OCI-LY7 (cell line): ENCODE measurements at regions not wholly inside any gene's neighbourhood (a gene's known extent, or its start where the extent isn't known, plus 50 kb on each side); places are given as distances from the start of the nearest gene placed in this dataset.

Source experiments
- CTCF ChIP-seq: fragments of 200-600 bp; sonication (generic); conservative IDR thresholded peaks from 2 replicates; pipeline ENCODE4 v1.5.1; 2014; ENCODE audit warnings: mild to moderate bottlenecking, antibody characterized with exemption, low read length, moderate library complexity, mixed read lengths
- EZH2phosphoT487 ChIP-seq: fragments of 200-600 bp; sonication (generic); IDR thresholded peaks from 2 replicates; pipeline ENCODE4 v1.6.1; 2018; ENCODE audit warnings: low read depth, borderline replicate concordance, mild to moderate bottlenecking, mixed run types, antibody characterized with exemption, low read length, moderate library complexity, mixed read lengths

GRCh38 chr13:111947026-111947810, 119.7 kb upstream of the SOX1 start:
- TF ChIP-seq CTCF (no peak), EZH2phosphoT487 (no peak)
